ENCODE measurements at regions not wholly inside any gene's neighbourhood (a gene's known extent, or its start where the extent isn't known, plus 50 kb on each side); places are given as distances from the start of the nearest gene placed in this dataset.

DNA sequence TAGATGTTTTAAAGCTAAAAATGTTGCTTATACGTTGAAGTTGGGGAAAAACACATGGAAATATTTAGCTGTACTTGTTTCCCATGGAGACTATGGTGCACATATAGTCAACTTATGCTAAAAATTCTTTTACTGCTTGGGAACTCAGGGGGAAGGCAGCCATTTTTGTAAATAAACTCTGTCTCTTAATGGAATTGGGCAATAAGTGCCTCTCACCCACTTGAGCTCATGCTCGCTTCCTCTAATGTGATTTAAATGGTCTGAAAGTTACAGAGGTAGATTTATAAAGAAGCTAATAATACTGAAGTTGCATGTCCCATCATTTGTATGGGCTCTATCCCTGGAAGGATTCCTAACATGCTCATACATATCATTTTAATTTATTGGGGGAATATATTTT, 523.8 kb downstream of the RASEF start:
- ATAC-seq: no peak
- intact Hi-C loops (cut with DNase I): no loop called here
- no peak overlapping the region for H3K4me3 ChIP-seq
- no peaks in the 10 kb centered on the region for H3K9me3 ChIP-seq
- no peak for DNase-seq
- WGBS, 3 donors: 63 to 71% (median 69%) methylated on average over 2 of the region's 2 CpGs
- H3K27me3 ChIP-seq (ENCODE audit: insufficient read depth in 3 of 3, low read length in 2 of 3): peaks cover 0 to 3% (median 0%) of the 10 kb centered on the region in 3 donors
- H3K27ac ChIP-seq: no peak overlapping the region
- TF ChIP-seq, protein P1, sequence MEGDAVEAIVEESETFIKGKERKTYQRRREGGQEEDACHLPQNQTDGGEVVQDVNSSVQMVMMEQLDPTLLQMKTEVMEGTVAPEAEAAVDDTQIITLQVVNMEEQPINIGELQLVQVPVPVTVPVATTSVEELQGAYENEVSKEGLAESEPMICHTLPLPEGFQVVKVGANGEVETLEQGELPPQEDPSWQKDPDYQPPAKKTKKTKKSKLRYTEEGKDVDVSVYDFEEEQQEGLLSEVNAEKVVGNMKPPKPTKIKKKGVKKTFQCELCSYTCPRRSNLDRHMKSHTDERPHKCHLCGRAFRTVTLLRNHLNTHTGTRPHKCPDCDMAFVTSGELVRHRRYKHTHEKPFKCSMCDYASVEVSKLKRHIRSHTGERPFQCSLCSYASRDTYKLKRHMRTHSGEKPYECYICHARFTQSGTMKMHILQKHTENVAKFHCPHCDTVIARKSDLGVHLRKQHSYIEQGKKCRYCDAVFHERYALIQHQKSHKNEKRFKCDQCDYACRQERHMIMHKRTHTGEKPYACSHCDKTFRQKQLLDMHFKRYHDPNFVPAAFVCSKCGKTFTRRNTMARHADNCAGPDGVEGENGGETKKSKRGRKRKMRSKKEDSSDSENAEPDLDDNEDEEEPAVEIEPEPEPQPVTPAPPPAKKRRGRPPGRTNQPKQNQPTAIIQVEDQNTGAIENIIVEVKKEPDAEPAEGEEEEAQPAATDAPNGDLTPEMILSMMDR (IDR thresholded peaks at IDR 0.05): no peak
- no peaks in the 10 kb centered on the region for H3K4me1 ChIP-seq
- H3K36me3 ChIP-seq (ENCODE audit: insufficient read depth in 1 of 2, low read depth in 1 of 2): no peaks in the 10 kb centered on the region

DNA sequence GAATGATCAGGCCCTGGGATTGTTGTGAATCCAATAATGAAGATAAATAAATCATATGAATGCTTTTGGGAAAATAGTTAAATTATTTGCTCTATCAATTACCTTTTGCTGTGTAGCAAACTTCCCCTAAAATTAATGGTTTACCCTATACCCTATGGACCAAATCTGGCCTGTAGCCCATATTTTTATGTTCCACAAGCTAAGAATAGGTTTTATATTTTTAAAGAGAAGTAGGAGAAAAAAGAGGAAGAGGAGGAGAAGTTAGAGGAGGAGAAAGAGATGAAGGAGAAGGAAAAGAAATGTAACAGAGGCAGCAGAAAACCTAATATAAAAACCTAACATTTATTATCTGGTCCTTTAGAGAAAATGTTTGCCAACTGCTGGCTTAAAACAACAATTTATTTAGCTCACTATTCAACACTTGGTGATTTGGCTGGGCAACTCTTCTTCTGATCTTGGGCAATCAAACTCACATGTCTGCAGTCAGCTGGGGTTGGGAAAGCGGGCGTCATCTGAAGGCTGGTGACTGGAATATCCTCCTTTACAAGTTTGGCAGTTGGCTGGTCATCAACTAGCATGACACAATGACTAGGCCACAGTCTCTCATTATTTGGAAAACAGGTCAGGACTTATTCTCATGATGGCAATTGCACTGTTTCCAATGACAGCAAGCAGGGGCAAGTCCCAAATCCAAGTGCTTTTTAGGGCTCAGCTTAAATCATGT, 522.9 kb downstream of the RASEF start:
- Histone ChIP-seq H3K27ac (no peak overlapping the region), H3K4me3 (no peak overlapping the region), H3K27me3 (ENCODE audit: insufficient read depth in 3 of 3, low read length in 2 of 3) (peaks cover 0 to 3% (median 0%) of the 10 kb centered on the region in 3 donors), H3K36me3 (ENCODE audit: insufficient read depth in 1 of 2, low read depth in 1 of 2) (no peaks in the 10 kb centered on the region), H3K9me3 (no peaks in the 10 kb centered on the region), H3K4me1 (no peaks in the 10 kb centered on the region)
- ATAC-seq (no peak), DNase-seq (no peak)
- 85 to 89% (median 86%) methylated on average over 2 of the region's 2 CpGs for WGBS, 3 donors
- TF ChIP-seq, protein P1 (IDR thresholded peaks at IDR 0.05): no peak
- intact Hi-C loops (cut with DNase I): no loop called here

DNA sequence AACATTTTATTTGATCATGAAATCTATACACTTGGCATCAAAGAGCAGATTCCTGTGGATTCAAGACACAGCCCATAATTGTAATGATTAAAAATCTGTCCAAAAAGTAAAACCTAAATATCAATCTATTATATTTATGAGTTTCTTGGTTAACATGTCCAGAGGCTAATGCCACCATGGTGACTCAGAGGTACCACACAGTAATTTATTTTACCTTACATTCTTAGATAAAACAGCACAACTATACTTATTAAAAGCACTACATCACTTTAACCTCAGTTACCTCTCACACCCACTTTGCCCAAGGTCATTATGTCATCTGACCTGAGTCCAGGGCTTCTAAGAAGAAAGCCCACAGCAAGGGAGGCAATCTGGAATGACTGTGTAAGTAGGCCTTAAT, 519.2 kb downstream of the RASEF start:
- no peaks in the 10 kb centered on the region for H3K36me3 ChIP-seq (ENCODE audit: insufficient read depth in 1 of 2, low read depth in 1 of 2)
- H3K27me3 ChIP-seq (ENCODE audit: insufficient read depth in 3 of 3, low read length in 2 of 3): peaks cover 0 to 3% (median 2%) of the 10 kb centered on the region in 3 donors
- ATAC-seq (no peak), DNase-seq (no peak)
- no peaks in the 10 kb centered on the region for H3K9me3 ChIP-seq
- intact Hi-C loops (cut with DNase I): no loop called here
- H3K27ac ChIP-seq: no peak overlapping the region
- TF ChIP-seq, protein P1 (IDR thresholded peaks at IDR 0.05): no peak
- no peaks in the 10 kb centered on the region for H3K4me1 ChIP-seq
- H3K4me3 ChIP-seq: no peak overlapping the region

DNA sequence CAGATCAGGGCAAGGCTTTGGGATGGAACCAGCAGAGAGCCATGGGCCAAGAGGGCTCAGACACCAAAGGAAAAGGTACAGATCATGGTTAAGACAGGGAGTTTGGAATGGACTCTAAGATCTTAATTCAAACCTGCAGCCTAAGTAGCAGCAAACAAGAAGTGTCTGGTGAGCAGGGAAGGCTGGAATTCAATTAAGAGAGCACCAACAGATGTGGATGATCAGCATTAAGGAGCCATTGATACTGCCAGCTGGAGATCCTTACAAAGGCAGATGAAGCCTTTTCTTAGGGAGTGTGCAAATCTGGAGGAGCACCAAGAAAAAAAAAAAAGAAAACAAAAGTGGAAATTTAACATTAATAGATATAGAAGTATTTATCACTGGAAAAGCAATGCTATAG, 516.8 kb downstream of the RASEF start:
- no peaks in the 10 kb centered on the region for H3K9me3 ChIP-seq
- intact Hi-C loops (cut with DNase I): no loop called here
- ATAC-seq (no peak), DNase-seq (no peak)
- H3K4me3 ChIP-seq: no peak overlapping the region
- H3K27me3 ChIP-seq (ENCODE audit: insufficient read depth in 3 of 3, low read length in 2 of 3): peaks cover 0 to 3% (median 2%) of the 10 kb centered on the region in 3 donors
- TF ChIP-seq, protein P1 (IDR thresholded peaks at IDR 0.05): no peak
- no peak overlapping the region for H3K27ac ChIP-seq
- no peaks in the 10 kb centered on the region for H3K36me3 ChIP-seq (ENCODE audit: insufficient read depth in 1 of 2, low read depth in 1 of 2)
- H3K4me1 ChIP-seq: no peaks in the 10 kb centered on the region

DNA sequence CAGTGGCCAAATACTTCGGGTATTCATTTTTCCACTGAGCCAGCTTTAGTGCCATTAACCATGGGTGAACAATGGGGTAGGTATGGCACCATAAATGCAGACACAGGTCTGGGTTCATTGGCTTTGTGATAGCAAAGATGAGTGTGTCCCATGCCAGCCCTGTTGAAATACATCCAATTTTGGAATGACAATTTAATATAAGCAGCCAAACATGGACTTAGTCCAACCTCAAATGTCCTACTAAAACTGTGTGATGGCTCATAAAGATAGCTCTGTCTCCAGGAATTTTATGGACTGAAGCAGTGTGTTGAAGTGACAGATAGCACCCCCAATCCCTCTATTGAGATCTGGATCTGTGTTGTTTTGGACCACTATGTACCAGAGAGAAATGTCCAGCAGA, 514.9 kb downstream of the RASEF start:
- WGBS, 3 donors: 73 to 77% (median 75%) methylated on average over 1 of the region's 1 CpG
- Histone ChIP-seq H3K9me3 (no peaks in the 10 kb centered on the region), H3K27me3 (ENCODE audit: insufficient read depth in 3 of 3, low read length in 2 of 3) (peaks cover 0 to 3% (median 2%) of the 10 kb centered on the region in 3 donors), H3K4me1 (no peaks in the 10 kb centered on the region), H3K36me3 (ENCODE audit: insufficient read depth in 1 of 2, low read depth in 1 of 2) (no peaks in the 10 kb centered on the region), H3K4me3 (no peak overlapping the region), H3K27ac (no peak overlapping the region)
- ATAC-seq (no peak), DNase-seq (no peak)
- intact Hi-C loops (cut with DNase I): no loop called here
- TF ChIP-seq, protein P1 (IDR thresholded peaks at IDR 0.05): no peak

Measured in psoas muscle (tissue), 7 donors.